Liver (tissue), 8 donors: ENCODE measurements at regions not wholly inside any gene's neighbourhood (a gene's known extent, or its start where the extent isn't known, plus 50 kb on each side); places are given as distances from the start of the nearest gene placed in this dataset.

ENCODE experiments used
- DNase-seq: peaks from one replicate; pipeline ENCODE4 v3.0.0-alpha.2; 2017; ENCODE audit warnings: low spot score
- H3K27ac ChIP-seq, 2 donors: one replicate each; pipeline ENCODE4 v1.7.0; 2013; ENCODE audit warnings: inconsistent platforms in 2 of 2, low read length in 2 of 2, control low read depth in 1 of 2, low read depth in 1 of 2, mild to moderate bottlenecking in 1 of 2
- H3K27me3 ChIP-seq, 4 donors: one replicate each; pipeline versions ENCODE4 v1.6.1 to v1.7.0; 2013; ENCODE audit warnings: low read length in 3 of 4, inconsistent platforms in 1 of 4, mild to moderate bottlenecking in 1 of 4, moderate library complexity in 1 of 4; ENCODE audit not compliant: control insufficient read depth in 4 of 4, insufficient read depth in 4 of 4
- H3K36me3 ChIP-seq, 4 donors: one replicate each; pipeline versions ENCODE4 v1.6.1 to v1.7.0; 2013; ENCODE audit warnings: low read length in 3 of 4, mild to moderate bottlenecking in 3 of 4, low read depth in 1 of 4, moderate library complexity in 1 of 4; ENCODE audit not compliant: control insufficient read depth in 4 of 4, insufficient read depth in 3 of 4
- H3K4me1 ChIP-seq, 4 donors: one replicate each; pipeline versions ENCODE4 v1.6.1 to v1.7.0; 2013; ENCODE audit warnings: low read length in 3 of 4, mild to moderate bottlenecking in 3 of 4, moderate library complexity in 1 of 4; ENCODE audit not compliant: control insufficient read depth in 4 of 4, insufficient read depth in 4 of 4
- H3K4me3 ChIP-seq, 3 donors: one replicate each; pipeline versions ENCODE4 v1.6.1 to v1.7.0; 2013; ENCODE audit warnings: low read length in 3 of 3, control low read depth in 1 of 3, low read depth in 1 of 3, mild to moderate bottlenecking in 1 of 3
- H3K9ac ChIP-seq, 2 donors: one replicate each; pipeline ENCODE4 v1.7.0; 2013; ENCODE audit warnings: low read length in 2 of 2, mild to moderate bottlenecking in 2 of 2, moderate library complexity in 2 of 2, control low read depth in 1 of 2, low read depth in 1 of 2
- H3K9me3 ChIP-seq, 4 donors: one replicate each; pipeline versions ENCODE4 v1.6.1 to v1.7.0; 2013; ENCODE audit warnings: low read length in 3 of 4; ENCODE audit not compliant: control insufficient read depth in 4 of 4
- ATF3 ChIP-seq: IDR thresholded peaks from 2 replicates; pipeline ENCODE4 v1.6.1; 2016; ENCODE audit warnings: antibody characterized with exemption
- CTCF ChIP-seq: fragments of 150-350 bp; IDR thresholded peaks from 2 replicates; pipeline ENCODE4 v1.5.1; 2017; ENCODE audit warnings: improper control_type of control experiment, low read depth, low read length; ENCODE audit not compliant: missing input control
- FOXA1 ChIP-seq: IDR thresholded peaks from 2 replicates; pipeline ENCODE4 v1.6.1; 2016; ENCODE audit warnings: antibody characterized with exemption
- FOXA2 ChIP-seq: IDR thresholded peaks from 2 replicates; pipeline ENCODE4 v1.6.1; 2016; ENCODE audit warnings: antibody characterized with exemption
- GABPA ChIP-seq, 2 donors: IDR thresholded peaks in 1 of 2; conservative IDR thresholded peaks in 1 of 2; 2 replicates each; pipeline ENCODE4 v1.6.1; 2016; ENCODE audit warnings: antibody characterized with exemption in 2 of 2, mild to moderate bottlenecking in 1 of 2, moderate library complexity in 1 of 2
- HNF4A ChIP-seq, 2 donors: conservative IDR thresholded peaks; 2 replicates each; pipeline ENCODE4 v1.6.1; 2016; ENCODE audit warnings: antibody characterized with exemption in 2 of 2, mild to moderate bottlenecking in 2 of 2
- HNF4G ChIP-seq: IDR thresholded peaks from 2 replicates; pipeline ENCODE4 v1.6.1; 2016; ENCODE audit warnings: antibody characterized with exemption
- JUND ChIP-seq, 2 donors: IDR thresholded peaks; 2 replicates each; pipeline ENCODE4 v1.6.1; 2016; ENCODE audit warnings: antibody characterized with exemption in 2 of 2
- MAX ChIP-seq: IDR thresholded peaks from 2 replicates; pipeline ENCODE4 v1.6.1; 2016; ENCODE audit warnings: antibody characterized with exemption
- NR2F2 ChIP-seq: IDR thresholded peaks from 2 replicates; pipeline ENCODE4 v1.6.1; 2016; ENCODE audit warnings: antibody characterized with exemption
- RAD21 ChIP-seq, 2 donors: IDR thresholded peaks; 2 replicates each; pipeline ENCODE4 v1.6.1; 2016; ENCODE audit warnings: antibody characterized with exemption in 2 of 2, mild to moderate bottlenecking in 2 of 2
- RXRA ChIP-seq, 2 donors: IDR thresholded peaks; 2 replicates each; pipeline ENCODE4 v1.6.1; 2017 to 2018; ENCODE audit warnings: antibody characterized with exemption in 2 of 2, mild to moderate bottlenecking in 1 of 2
- TAF1 ChIP-seq: conservative IDR thresholded peaks from 2 replicates; pipeline ENCODE4 v1.6.1; 2016; ENCODE audit warnings: antibody characterized with exemption, mild to moderate bottlenecking
- YY1 ChIP-seq: IDR thresholded peaks from 2 replicates; pipeline ENCODE4 v1.6.1; 2016; ENCODE audit warnings: antibody characterized with exemption, mild to moderate bottlenecking
- ZBTB33 ChIP-seq: IDR thresholded peaks from 2 replicates; pipeline ENCODE4 v1.6.1; 2016; ENCODE audit warnings: antibody characterized with exemption
- WGBS: extraction: QIAGEN DNeasy Blood & Tissue Kit; methylation state at CpG from one replicate; pipeline ENCODE4 v1.1.7; 2013; 5-methylcytosine and 5-hydroxymethylcytosine counted together
- donor health status: healthy.
- donor health status: healthy.
- donor health status: healthy.
- donor health status: healthy.
- donor health status: healthy.

- no peak overlapping the region for H3K4me3 ChIP-seq
- TF ChIP-seq RAD21 (IDR thresholded peaks at IDR 0.05) (no peak), FOXA1 (no peak), HNF4G (no peak), JUND (IDR thresholded peaks at IDR 0.05) (no peak), CTCF (no peak), HNF4A (conservative IDR thresholded peaks at IDR 0.05) (no peak), RXRA (IDR thresholded peaks at IDR 0.05) (no peak), ZBTB33 (no peak), NR2F2 (no peak), FOXA2 (no peak)
- no peak overlapping the region for H3K9ac ChIP-seq
- H3K4me1 ChIP-seq = no peaks in the 10 kb centered on the region
- H3K27ac ChIP-seq = no peak overlapping the region
- H3K27me3 ChIP-seq = no peaks in the 10 kb centered on the region
- DNase-seq = no peak
- H3K36me3 ChIP-seq = no peaks in the 10 kb centered on the region
- 91% methylated on average over 1 of the region's 1 CpG for WGBS
- no peaks in the 10 kb centered on the region for H3K9me3 ChIP-seq
Measured at GRCh38 chr15:59801649-59802048, 112.5 kb upstream of the BNIP2 start.

- no peaks in the 10 kb centered on the region for H3K9me3 ChIP-seq
- DNase-seq = no peak
- no peak overlapping the region for H3K27ac ChIP-seq
- no peaks in the 10 kb centered on the region for H3K4me1 ChIP-seq
- 57% methylated on average over 5 of the region's 5 CpGs for WGBS
- no peak overlapping the region for H3K4me3 ChIP-seq
- no peak overlapping the region for H3K9ac ChIP-seq
- peaks cover 0 to 3% (median 0%) of the 10 kb centered on the region in 4 donors for H3K27me3 ChIP-seq
- no peaks in the 10 kb centered on the region for H3K36me3 ChIP-seq
- TF ChIP-seq ATF3 = no peak
- no peak for TF ChIP-seq GABPA (IDR thresholded peaks at IDR 0.05 in 1 of 2, conservative IDR thresholded peaks at IDR 0.05 in 1 of 2)
- no peak for TF ChIP-seq MAX
- TF ChIP-seq NR2F2 = no peak
- no peak for TF ChIP-seq RAD21 (IDR thresholded peaks at IDR 0.05)
- TF ChIP-seq CTCF = no peak
- TF ChIP-seq FOXA1 = no peak
- TF ChIP-seq TAF1 = no peak
- no peak for TF ChIP-seq ZBTB33
- TF ChIP-seq YY1 = no peak
Measured at GRCh38 chr15:59798605-59798917, 109.4 kb upstream of the BNIP2 start.
